AG09309 (cell line): ENCODE measurements at regions not wholly inside any gene's neighbourhood (a gene's known extent, or its start where the extent isn't known, plus 50 kb on each side); places are given as distances from the start of the nearest gene placed in this dataset.

ENCODE experiments used
- DNase-seq: peaks from one replicate; pipeline ENCODE4 v3.0.0-alpha.2; 2010; ENCODE audit warnings: low read depth
- H3K4me3 ChIP-seq: 2 replicates; pipeline ENCODE4 v1.5.1; 2011; ENCODE audit warnings: mild to moderate bottlenecking, low read depth, low read length, moderate library complexity; ENCODE audit not compliant: control insufficient read depth
- TF ChIP-seq, protein P1 (sequence below): IDR thresholded peaks from 2 replicates; pipeline ENCODE4 v1.5.1; 2011; ENCODE audit warnings: mild to moderate bottlenecking, low read depth, low read length, inconsistent platforms; ENCODE audit not compliant: insufficient read depth, control insufficient read depth; ENCODE audit errors: missing control alignments

DNA sequence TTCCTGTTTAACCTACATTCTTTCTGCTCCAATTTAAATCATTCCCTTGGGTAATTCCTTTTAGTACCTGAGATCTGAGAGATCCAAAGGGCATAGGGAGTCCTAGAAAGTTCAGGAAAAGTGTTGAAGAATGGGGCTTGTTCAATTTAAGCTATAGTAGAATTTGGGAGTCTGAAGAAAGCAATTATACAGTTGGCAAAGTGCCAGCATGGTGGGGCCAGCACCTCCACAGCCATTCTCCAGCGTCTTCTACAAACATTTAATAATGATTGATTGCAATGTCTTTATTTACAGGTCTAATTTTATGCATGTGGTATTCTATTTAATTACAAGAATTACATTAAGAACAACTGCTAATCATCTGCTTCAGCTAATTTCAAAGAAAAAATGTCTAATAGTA lies 957.7 kb upstream of the GYPC start:
- no peak for DNase-seq
- H3K4me3 ChIP-seq: no peak overlapping the region
- TF ChIP-seq, protein P1, sequence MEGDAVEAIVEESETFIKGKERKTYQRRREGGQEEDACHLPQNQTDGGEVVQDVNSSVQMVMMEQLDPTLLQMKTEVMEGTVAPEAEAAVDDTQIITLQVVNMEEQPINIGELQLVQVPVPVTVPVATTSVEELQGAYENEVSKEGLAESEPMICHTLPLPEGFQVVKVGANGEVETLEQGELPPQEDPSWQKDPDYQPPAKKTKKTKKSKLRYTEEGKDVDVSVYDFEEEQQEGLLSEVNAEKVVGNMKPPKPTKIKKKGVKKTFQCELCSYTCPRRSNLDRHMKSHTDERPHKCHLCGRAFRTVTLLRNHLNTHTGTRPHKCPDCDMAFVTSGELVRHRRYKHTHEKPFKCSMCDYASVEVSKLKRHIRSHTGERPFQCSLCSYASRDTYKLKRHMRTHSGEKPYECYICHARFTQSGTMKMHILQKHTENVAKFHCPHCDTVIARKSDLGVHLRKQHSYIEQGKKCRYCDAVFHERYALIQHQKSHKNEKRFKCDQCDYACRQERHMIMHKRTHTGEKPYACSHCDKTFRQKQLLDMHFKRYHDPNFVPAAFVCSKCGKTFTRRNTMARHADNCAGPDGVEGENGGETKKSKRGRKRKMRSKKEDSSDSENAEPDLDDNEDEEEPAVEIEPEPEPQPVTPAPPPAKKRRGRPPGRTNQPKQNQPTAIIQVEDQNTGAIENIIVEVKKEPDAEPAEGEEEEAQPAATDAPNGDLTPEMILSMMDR: no peak

DNA sequence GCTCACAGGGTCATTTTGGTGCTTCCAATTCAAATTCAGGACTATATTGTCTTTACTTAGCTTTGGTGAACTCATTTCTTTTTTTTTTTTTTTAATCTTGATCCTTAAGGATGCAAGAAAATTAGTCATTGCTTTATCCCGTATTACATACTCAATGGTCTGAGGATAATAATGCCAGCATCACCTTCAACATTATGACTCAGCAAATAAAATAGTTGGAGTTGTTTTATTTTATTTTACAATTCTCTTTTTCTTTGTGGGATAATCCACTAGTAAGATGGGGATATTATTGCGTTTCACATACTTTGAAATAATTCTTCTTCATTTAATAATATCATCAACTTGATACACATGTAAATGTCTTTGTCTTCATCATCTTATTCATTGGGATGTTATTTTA lies 954.9 kb upstream of the GYPC start:
- TF ChIP-seq, protein P1: no peak
- no peak for DNase-seq
- H3K4me3 ChIP-seq: no peak overlapping the region

DNA sequence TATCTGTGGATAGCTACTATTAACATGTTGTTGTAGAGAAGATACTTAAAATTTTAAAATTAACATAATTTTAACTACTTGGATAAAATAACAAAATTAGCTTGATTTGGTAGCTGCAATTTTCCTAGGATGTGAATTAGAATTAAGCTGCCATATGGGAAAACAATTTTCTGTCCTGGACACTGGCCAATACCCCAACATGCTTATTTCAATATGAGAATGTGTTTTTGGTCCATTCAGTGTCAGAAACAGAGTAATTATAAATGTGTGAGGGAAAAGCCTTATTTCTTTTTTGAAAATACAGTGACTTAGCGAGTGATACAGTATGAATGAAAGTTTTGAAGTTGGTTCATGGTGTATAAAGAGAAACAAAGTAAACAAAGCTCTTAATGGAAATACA lies 948.3 kb upstream of the GYPC start:
- H3K4me3 ChIP-seq: no peak overlapping the region
- no peak for DNase-seq
- TF ChIP-seq, protein P1: no peak

DNA sequence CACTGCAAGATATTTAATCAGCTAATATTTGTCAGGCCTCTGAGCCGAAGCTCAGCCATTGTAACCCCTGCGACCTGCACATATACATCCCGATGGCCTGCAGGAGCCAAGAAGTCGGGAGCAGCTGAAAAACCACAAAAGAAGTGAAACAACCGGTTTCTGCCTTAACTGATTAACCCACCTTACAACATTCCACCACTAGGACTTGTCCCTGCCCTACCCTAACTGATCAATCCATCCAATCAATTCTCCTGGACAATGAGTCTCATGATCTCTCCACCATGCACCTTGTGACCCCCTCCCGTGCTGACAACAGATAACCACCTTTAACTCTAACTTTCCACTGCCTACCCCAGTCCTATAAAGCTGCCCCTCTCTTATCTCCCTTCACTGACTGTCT lies 945.4 kb upstream of the GYPC start:
- H3K4me3 ChIP-seq: no peak overlapping the region
- TF ChIP-seq, protein P1: no peak
- no peak for DNase-seq

DNA sequence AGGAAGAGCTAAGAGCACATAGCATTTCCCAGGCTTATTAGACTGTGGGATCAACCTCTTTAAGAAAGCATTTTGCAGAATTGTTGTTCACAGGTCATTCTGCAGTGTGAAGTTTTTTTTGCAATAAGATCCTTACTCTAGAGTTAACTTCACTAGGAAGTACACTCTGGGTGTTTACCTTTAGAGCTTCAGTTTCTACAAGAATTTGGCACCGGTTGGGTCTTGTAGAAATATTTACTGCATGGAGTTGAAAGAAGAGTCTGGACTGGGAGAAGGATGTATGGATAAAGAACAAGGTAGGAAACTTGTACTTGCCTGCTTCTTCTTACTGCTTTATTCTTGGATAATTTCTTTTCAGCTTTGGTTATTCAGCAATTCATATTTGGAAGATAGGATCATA lies 944.9 kb upstream of the GYPC start:
- no peak for DNase-seq
- H3K4me3 ChIP-seq: no peak overlapping the region
- TF ChIP-seq, protein P1: no peak

DNA sequence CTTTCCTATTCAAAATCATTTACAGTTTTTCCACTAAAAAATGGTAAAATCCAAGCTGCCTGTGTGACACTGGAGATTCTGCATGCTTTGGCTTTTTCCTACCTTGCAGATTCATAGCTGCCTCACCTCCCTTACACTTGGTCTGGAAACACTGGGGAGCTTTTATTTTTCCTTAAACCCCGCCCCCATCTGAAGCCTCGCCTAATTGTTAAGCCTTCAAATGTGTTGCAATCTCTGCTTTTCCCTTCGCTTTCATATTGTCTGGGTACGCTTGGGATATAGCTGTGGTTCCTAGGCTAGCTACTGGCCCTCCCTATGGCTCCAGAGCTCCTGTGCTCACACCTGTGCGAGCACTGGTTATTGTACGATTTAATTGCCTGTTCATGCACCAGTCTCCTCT lies 942.4 kb upstream of the GYPC start:
- TF ChIP-seq, protein P1: no peak
- no peak overlapping the region for H3K4me3 ChIP-seq
- no peak for DNase-seq
